Activated CD8-positive, alpha-beta memory T cell treated with anti-CD3 and anti-CD28 coated beads, Interleukin-2, amount 50 U/mL, for 24 hours (primary cell): ENCODE measurements at regions not wholly inside any gene's neighbourhood (a gene's known extent, or its start where the extent isn't known, plus 50 kb on each side); places are given as distances from the start of the nearest gene placed in this dataset.

Experiments
- DNase-seq: peaks from one replicate; pipeline ENCODE4 v3.0.0-alpha.2; 2020; ENCODE audit errors: extremely low read depth

- DNase-seq: no peak
Measured at GRCh38 chr18:78722929-78723710, 256.5 kb upstream of the SALL3 start.

- no peak for DNase-seq
Measured at GRCh38 chr18:78724214-78724914, 255.3 kb upstream of the SALL3 start.

GRCh38 chr18:78725426-78725825 lies 254.2 kb upstream of the SALL3 start:
- DNase-seq: no peak

- DNase-seq: no peak
Measured at GRCh38 chr18:78726326-78727056, 253.1 kb upstream of the SALL3 start.

- DNase-seq: no peak
Measured at GRCh38 chr18:78727057-78727739, 252.4 kb upstream of the SALL3 start.

GRCh38 chr18:78727877-78728783 lies 251.5 kb upstream of the SALL3 start:
- no peak for DNase-seq

GRCh38 chr18:78728784-78729467 lies 250.7 kb upstream of the SALL3 start:
- no peak for DNase-seq

GRCh38 chr18:78730546-78730945 lies 249.1 kb upstream of the SALL3 start:
- no peak for DNase-seq

GRCh38 chr18:78731016-78731397 lies 248.6 kb upstream of the SALL3 start:
- no peak for DNase-seq

GRCh38 chr18:78731398-78732032 lies 248.1 kb upstream of the SALL3 start:
- no peak for DNase-seq

- DNase-seq: no peak
Measured at GRCh38 chr18:78732273-78733210, 247.1 kb upstream of the SALL3 start.

- DNase-seq: no peak
Measured at GRCh38 chr18:78733762-78734613, 245.6 kb upstream of the SALL3 start.

- DNase-seq: no peak
Measured at GRCh38 chr18:78734614-78734945, 245.0 kb upstream of the SALL3 start.

- DNase-seq: no peak
Measured at GRCh38 chr18:78735131-78736014, 244.2 kb upstream of the SALL3 start.

- DNase-seq: no peak
Measured at GRCh38 chr18:78736015-78736690, 243.5 kb upstream of the SALL3 start.
